Thoracic aorta (tissue), 2 donors: ENCODE measurements at regions not wholly inside any gene's neighbourhood (a gene's known extent, or its start where the extent isn't known, plus 50 kb on each side); places are given as distances from the start of the nearest gene placed in this dataset.

ENCODE experiments used
- ATAC-seq: fragments of 150-250 bp; one replicate; pipeline ENCODE4 v1.8.0; 2017; ENCODE audit warnings: low read depth; ENCODE audit not compliant: insufficient number of reproducible peaks, low FRiP score
- DNase-seq: peaks from one replicate; pipeline ENCODE4 v3.0.0-alpha.2; 2020; ENCODE audit warnings: low spot score
- H3K27ac ChIP-seq, 2 donors: fragments of 200-600 bp; sonication (generic); 1 replicate in 1 of 2; 2 replicates in 1 of 2; pipeline ENCODE4 v1.5.1; 2016; ENCODE audit warnings: mild to moderate bottlenecking in 2 of 2, moderate library complexity in 2 of 2
- H3K27me3 ChIP-seq: fragments of 200-600 bp; sonication (generic); replicated peaks from 2 replicates; pipeline ENCODE4 v1.6.0; 2016; ENCODE audit warnings: mild to moderate bottlenecking; ENCODE audit not compliant: insufficient read depth
- H3K36me3 ChIP-seq: fragments of 200-600 bp; sonication (generic); one replicate; pipeline ENCODE4 v1.5.1; 2016
- H3K4me1 ChIP-seq, 2 donors: fragments of 200-600 bp; sonication (generic); 1 replicate in 1 of 2; 2 replicates in 1 of 2; pipeline versions ENCODE4 v1.5.1 to v1.6.0; 2016; ENCODE audit warnings: low read depth in 2 of 2, mild to moderate bottlenecking in 1 of 2; ENCODE audit not compliant: control insufficient read depth in 1 of 2
- H3K4me3 ChIP-seq: fragments of 200-600 bp; sonication (generic); 2 replicates; pipeline ENCODE4 v1.5.1; 2016; ENCODE audit warnings: mild to moderate bottlenecking
- H3K9me3 ChIP-seq: fragments of 200-600 bp; sonication (generic); 2 replicates; pipeline ENCODE4 v1.5.1; 2016
- TF ChIP-seq, protein P1 (sequence below): fragments of 200-600 bp; sonication (generic); IDR thresholded peaks from one replicate; pipeline ENCODE4 v1.5.1; 2019; ENCODE audit warnings: antibody characterized with exemption

DNA sequence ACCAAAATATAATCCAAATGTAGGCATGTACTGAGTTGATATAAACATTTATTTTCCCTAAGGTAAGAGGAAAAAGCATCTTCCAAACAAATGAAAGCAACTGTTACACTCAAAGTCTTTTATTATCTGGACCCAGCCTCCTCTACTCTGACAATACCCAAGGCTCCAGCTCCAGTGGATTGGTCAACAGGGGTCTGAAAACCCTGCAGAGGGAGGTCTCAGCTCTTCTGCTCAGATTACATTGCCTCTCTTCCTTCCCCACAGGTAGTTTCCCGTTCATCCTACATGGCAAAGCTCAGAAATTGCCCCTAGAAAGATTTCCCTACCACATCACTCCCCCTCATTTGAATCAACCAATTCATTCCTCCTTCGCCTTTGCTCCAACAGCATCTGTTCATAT is 457.0 kb downstream of the METTL4 start:
- DNase-seq: no peak
- TF ChIP-seq, protein P1, sequence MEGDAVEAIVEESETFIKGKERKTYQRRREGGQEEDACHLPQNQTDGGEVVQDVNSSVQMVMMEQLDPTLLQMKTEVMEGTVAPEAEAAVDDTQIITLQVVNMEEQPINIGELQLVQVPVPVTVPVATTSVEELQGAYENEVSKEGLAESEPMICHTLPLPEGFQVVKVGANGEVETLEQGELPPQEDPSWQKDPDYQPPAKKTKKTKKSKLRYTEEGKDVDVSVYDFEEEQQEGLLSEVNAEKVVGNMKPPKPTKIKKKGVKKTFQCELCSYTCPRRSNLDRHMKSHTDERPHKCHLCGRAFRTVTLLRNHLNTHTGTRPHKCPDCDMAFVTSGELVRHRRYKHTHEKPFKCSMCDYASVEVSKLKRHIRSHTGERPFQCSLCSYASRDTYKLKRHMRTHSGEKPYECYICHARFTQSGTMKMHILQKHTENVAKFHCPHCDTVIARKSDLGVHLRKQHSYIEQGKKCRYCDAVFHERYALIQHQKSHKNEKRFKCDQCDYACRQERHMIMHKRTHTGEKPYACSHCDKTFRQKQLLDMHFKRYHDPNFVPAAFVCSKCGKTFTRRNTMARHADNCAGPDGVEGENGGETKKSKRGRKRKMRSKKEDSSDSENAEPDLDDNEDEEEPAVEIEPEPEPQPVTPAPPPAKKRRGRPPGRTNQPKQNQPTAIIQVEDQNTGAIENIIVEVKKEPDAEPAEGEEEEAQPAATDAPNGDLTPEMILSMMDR: no peak
- no peak for ATAC-seq
- Histone ChIP-seq H3K36me3 (no peaks in the 10 kb centered on the region), H3K9me3 (no peaks in the 10 kb centered on the region), H3K27me3 (no peaks in the 10 kb centered on the region), H3K4me3 (no peak overlapping the region), H3K27ac (no peak overlapping the region), H3K4me1 (no peaks in the 10 kb centered on the region)

DNA sequence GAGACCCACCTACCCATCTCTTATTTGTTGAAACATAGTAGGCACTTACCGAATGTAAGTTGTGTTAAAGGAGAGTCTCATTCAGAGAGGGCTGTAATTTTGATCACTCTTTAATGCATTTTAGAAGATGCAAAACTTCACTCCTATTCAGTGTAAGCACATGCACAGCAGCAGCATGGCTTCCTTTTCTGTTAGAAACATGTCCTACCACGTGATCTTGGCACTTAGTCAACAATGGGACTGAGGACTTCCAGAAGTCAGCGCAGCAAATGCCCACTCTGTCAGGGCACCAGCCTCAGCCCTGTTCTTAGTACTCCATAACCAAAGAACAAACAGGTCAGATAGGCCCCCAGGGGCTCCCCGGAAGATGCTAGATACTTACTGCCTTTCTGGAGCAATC is 456.5 kb downstream of the METTL4 start:
- Histone ChIP-seq H3K27me3 (no peaks in the 10 kb centered on the region), H3K9me3 (no peaks in the 10 kb centered on the region), H3K4me1 (no peaks in the 10 kb centered on the region), H3K4me3 (no peak overlapping the region), H3K36me3 (no peaks in the 10 kb centered on the region), H3K27ac (no peak overlapping the region)
- DNase-seq (no peak), ATAC-seq (no peak)
- TF ChIP-seq, protein P1: no peak

DNA sequence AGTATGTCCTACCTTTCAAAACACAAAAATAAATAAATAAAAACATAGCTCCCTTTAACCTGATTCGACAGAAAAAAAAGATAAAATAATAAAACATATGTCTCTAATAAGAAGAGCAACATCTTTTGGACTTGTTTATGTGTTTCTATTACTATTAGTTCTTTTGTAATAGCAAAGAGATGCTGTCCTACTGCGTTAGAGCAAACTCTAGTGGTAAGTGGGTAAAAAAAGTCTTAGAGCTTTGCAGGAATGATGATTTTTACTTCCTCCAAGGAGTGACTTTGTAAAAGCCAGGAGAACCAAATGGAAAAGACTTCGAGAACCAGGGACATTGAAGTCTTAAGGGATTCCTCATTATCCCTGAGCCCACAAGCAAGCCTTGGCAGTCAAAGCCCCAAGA is 450.1 kb downstream of the METTL4 start:
- TF ChIP-seq, protein P1: no peak
- Histone ChIP-seq H3K27me3 (no peaks in the 10 kb centered on the region), H3K36me3 (no peaks in the 10 kb centered on the region), H3K4me3 (no peak overlapping the region), H3K27ac (no peak overlapping the region), H3K9me3 (no peaks in the 10 kb centered on the region), H3K4me1 (no peaks in the 10 kb centered on the region)
- ATAC-seq (no peak), DNase-seq (no peak)

DNA sequence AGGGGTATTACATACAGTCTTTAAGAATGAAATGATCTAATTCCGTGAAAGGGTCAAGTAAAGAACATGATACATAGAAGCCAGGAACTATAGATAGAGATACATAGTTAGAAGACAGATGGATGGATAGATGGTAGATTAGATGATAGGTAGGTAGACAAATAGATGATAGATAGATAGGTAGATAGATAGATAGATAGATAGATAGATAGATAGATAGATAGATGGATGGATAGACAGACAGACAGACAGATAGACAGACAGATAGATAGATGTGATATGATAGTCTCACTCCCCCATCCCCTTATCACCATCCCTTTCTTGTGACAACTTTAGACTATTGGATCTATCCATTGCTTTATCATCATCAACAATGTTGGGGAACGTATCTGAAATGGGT is 448.2 kb downstream of the METTL4 start:
- no peak overlapping the region for H3K4me3 ChIP-seq
- ATAC-seq: no peak
- no peaks in the 10 kb centered on the region for H3K36me3 ChIP-seq
- H3K27ac ChIP-seq: no peak overlapping the region
- TF ChIP-seq, protein P1: no peak
- DNase-seq: no peak
- H3K4me1 ChIP-seq: no peaks in the 10 kb centered on the region
- H3K27me3 ChIP-seq: no peaks in the 10 kb centered on the region
- no peaks in the 10 kb centered on the region for H3K9me3 ChIP-seq

DNA sequence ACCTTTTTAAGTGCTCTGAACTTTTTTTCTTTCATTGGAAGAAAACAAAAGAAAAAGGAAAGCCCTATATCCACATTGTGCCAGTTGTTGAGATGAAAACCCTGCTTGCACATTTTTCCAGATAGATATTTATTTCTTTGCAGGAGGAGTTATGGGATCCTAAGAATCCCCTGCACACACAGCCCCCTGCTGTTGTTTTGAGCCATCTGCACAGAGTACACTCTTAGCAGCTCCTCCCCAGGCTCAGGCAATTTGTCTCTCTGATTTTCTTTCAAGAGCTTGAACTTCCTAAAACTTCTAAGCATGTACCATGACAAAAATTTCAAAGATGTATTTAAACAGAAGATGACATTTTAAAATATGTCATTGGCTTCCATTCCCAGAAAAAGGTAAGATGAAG is 436.9 kb downstream of the METTL4 start:
- Histone ChIP-seq H3K36me3 (no peaks in the 10 kb centered on the region), H3K27ac (no peak overlapping the region), H3K9me3 (no peaks in the 10 kb centered on the region), H3K4me1 (no peaks in the 10 kb centered on the region), H3K27me3 (no peaks in the 10 kb centered on the region), H3K4me3 (no peak overlapping the region)
- TF ChIP-seq, protein P1: no peak
- no peak for DNase-seq
- no peak for ATAC-seq
